ENCODE measurements at regions not wholly inside any gene's neighbourhood (a gene's known extent, or its start where the extent isn't known, plus 50 kb on each side); places are given as distances from the start of the nearest gene placed in this dataset.

DNA sequence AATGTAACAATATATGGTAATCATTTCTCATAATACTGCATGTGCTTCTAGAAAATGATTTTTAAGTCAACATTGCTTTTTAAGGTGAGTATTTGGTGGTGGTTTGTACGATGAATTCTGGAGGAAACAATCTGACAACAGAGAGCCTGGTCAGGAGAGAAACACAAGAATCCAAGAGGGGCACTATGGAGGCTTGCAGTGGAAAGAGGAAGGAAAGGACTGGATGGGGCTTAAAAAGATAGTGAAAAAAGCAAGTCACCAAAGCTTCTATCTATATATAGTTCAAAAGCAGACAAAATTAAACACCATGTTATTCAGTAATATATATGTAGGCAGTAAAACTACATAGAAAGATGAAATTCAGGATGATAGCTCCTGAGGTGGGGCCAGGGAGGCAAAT lies 109.4 kb upstream of the SERTAD2 start:
- Histone ChIP-seq H4K91ac (ENCODE audit: insufficient read depth, low read depth, low read length) (no peak overlapping the region), H2AFZ (replicated peaks; ENCODE audit: low read length, poor library complexity) (no peak overlapping the region), H3K9me3 (ENCODE audit: control insufficient read depth, insufficient read depth, low read length) (no peaks in the 10 kb centered on the region), H2AK9ac (replicated peaks; ENCODE audit: low read depth, low read length, poor library complexity) (no peak overlapping the region), H4K8ac (ENCODE audit: low read depth in 2 of 2, low read length in 2 of 2) (no peak overlapping the region), H3K4me3 (ENCODE audit: insufficient read depth, low read depth, low read length) (no peak overlapping the region), H3K27me3 (ENCODE audit: control insufficient read depth, insufficient read depth, low read length) (no peaks in the 10 kb centered on the region), H3K14ac (replicated peaks; ENCODE audit: low read depth, low read length) (no peak overlapping the region), H3K27ac (ENCODE audit: insufficient read depth, low read length) (no peak overlapping the region), H3K4ac (ENCODE audit: low read depth, low read length) (no peak overlapping the region), H3K9ac (ENCODE audit: low read depth, low read length) (no peak overlapping the region), H4K5ac (ENCODE audit: low read depth, low read length) (no peak overlapping the region), H3K36me3 (ENCODE audit: control insufficient read depth, insufficient read depth, low read length) (no peaks in the 10 kb centered on the region), H2AK5ac (ENCODE audit: low read depth, low read length) (no peak overlapping the region), H3K4me1 (ENCODE audit: control insufficient read depth, insufficient read depth, low read length) (no peaks in the 10 kb centered on the region; the same call in 1 of the 2 replicates), H2BK120ac (ENCODE audit: low read depth, low read length) (no peak overlapping the region), H3K18ac (ENCODE audit: low read depth, low read length) (no peak overlapping the region), H3K4me2 (ENCODE audit: low read depth, low read length) (no peak overlapping the region), H3K23ac (ENCODE audit: low read depth, low read length) (no peak overlapping the region), H2BK15ac (ENCODE audit: low read depth, low read length) (no peak overlapping the region), H3K79me1 (ENCODE audit: low read depth in 1 of 2, low read length in 2 of 2) (no peaks in the 10 kb centered on the region), H2BK20ac (ENCODE audit: low read depth, low read length) (no peak overlapping the region), H2BK5ac (ENCODE audit: low read depth, low read length, poor library complexity, severe bottlenecking) (no peak overlapping the region), H4K20me1 (ENCODE audit: insufficient read depth, low read length) (no peaks in the 10 kb centered on the region), H3K9me1 (ENCODE audit: insufficient read depth, low read length) (no peaks in the 10 kb centered on the region), H3K56ac (ENCODE audit: extremely low read depth, insufficient read depth, low read length) (no peak overlapping the region)
- TF ChIP-seq RCOR1 (IDR thresholded peaks at IDR 0.05; ENCODE audit: insufficient replicate concordance, low read length) (no peak), RAD21 (IDR thresholded peaks at IDR 0.05; ENCODE audit: low read length) (no peak), POLR2A (IDR thresholded peaks at IDR 0.05; ENCODE audit: low read depth, low read length) (no peak), FOS (IDR thresholded peaks at IDR 0.05; ENCODE audit: low read depth, low read length) (no peak), SMC3 (IDR thresholded peaks at IDR 0.05; ENCODE audit: low read depth, low read length) (no peak), NFE2L2 (IDR thresholded peaks at IDR 0.05; ENCODE audit: low read depth, low read length) (no peak), MXI1 (IDR thresholded peaks at IDR 0.05; ENCODE audit: borderline replicate concordance, low read depth, low read length) (no peak), CHD1 (IDR thresholded peaks at IDR 0.05; ENCODE audit: low read depth, low read length) (no peak), MAZ (IDR thresholded peaks at IDR 0.05; ENCODE audit: borderline replicate concordance, low read depth, low read length) (no peak), BHLHE40 (IDR thresholded peaks at IDR 0.05; ENCODE audit: low read depth, low read length) (no peak)
- TF ChIP-seq, protein P1, sequence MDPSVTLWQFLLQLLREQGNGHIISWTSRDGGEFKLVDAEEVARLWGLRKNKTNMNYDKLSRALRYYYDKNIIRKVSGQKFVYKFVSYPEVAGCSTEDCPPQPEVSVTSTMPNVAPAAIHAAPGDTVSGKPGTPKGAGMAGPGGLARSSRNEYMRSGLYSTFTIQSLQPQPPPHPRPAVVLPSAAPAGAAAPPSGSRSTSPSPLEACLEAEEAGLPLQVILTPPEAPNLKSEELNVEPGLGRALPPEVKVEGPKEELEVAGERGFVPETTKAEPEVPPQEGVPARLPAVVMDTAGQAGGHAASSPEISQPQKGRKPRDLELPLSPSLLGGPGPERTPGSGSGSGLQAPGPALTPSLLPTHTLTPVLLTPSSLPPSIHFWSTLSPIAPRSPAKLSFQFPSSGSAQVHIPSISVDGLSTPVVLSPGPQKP (IDR thresholded peaks at IDR 0.05; ENCODE audit: borderline replicate concordance, low read depth, low read length): no peak
- TF ChIP-seq, protein P2, sequence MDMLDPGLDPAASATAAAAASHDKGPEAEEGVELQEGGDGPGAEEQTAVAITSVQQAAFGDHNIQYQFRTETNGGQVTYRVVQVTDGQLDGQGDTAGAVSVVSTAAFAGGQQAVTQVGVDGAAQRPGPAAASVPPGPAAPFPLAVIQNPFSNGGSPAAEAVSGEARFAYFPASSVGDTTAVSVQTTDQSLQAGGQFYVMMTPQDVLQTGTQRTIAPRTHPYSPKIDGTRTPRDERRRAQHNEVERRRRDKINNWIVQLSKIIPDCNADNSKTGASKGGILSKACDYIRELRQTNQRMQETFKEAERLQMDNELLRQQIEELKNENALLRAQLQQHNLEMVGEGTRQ (IDR thresholded peaks at IDR 0.05; ENCODE audit: low read depth, low read length): no peak
- no peak for ATAC-seq (ENCODE audit: low read depth)
- ChIA-PET POLR2A (ENCODE audit: unreplicated experiment) (no interaction called here), CTCF (no interaction called here)
- in situ Hi-C loops (cut with MboI; ENCODE audit: low sequenced_read_pairs): no loop called here
- BruUV-seq (replicated peaks): no TSS peak
- intact Hi-C loops (cut with micrococcal nuclease): no loop called here
- dilution Hi-C loops (cut with HindIII; ENCODE audit: low sequenced_read_pairs, unreplicated experiment): no loop called here
- 100% methylated on average over 1 of the region's 1 CpG; no CpG with 5 or more reads in 1 of the 2 experiments for WGBS, 2 experiments (ENCODE audit: extremely low coverage in 2 of 2, insufficient read length in 1 of 2)
- DNase-seq: no peak

Measured in IMR-90 (cell line).